H1 (cell line): ENCODE measurements at regions not wholly inside any gene's neighbourhood (a gene's known extent, or its start where the extent isn't known, plus 50 kb on each side); places are given as distances from the start of the nearest gene placed in this dataset.

Experiments
- MAX ChIP-seq: IDR thresholded peaks from 2 replicates; pipeline ENCODE4 v1.6.1; 2012; ENCODE audit warnings: inconsistent platforms

- no peak for TF ChIP-seq MAX
- TF ChIP-seq, all 59 proteins: peak for 0
These were observed 120.4 kb downstream of the TPBG start (continued) for GRCh38 chr6:82484001-82484400.
